Upper lobe of left lung (tissue), 4 donors: ENCODE measurements at regions not wholly inside any gene's neighbourhood (a gene's known extent, or its start where the extent isn't known, plus 50 kb on each side); places are given as distances from the start of the nearest gene placed in this dataset.

Experiments
- CTCF ChIP-seq, 6 experiments: fragments of 450-650 bp in 4 of 6; fragments of 200-600 bp in 2 of 6; sonication (generic) in 2 of 6; IDR thresholded peaks; one replicate each; pipeline ENCODE4 v1.5.1; 2016 to 2019; ENCODE audit warnings: antibody characterized with exemption in 6 of 6
- EP300 ChIP-seq, 4 donors: sonication (generic); formaldehyde crosslinking; IDR thresholded peaks; one replicate each; pipeline ENCODE4 v1.5.1; 2017; ENCODE audit warnings: antibody characterized with exemption in 4 of 4, control low read depth in 2 of 4
- POLR2A ChIP-seq, 4 donors: fragments of 450-650 bp; IDR thresholded peaks; one replicate each; pipeline ENCODE4 v1.5.1; 2016 to 2017; ENCODE audit warnings: antibody characterized with exemption in 4 of 4, mild to moderate bottlenecking in 2 of 4
- POLR2AphosphoS5 ChIP-seq, 2 donors: sonication (generic); formaldehyde crosslinking; IDR thresholded peaks; one replicate each; pipeline ENCODE4 v1.5.1; 2017; ENCODE audit warnings: antibody characterized with exemption in 2 of 2

- TF ChIP-seq CTCF (IDR thresholded peaks at IDR 0.05) (no peak), POLR2A (IDR thresholded peaks at IDR 0.05) (no peak), EP300 (IDR thresholded peaks at IDR 0.05) (no peak), POLR2AphosphoS5 (IDR thresholded peaks at IDR 0.05) (no peak)
These were observed 245.1 kb downstream of the UTP18 start for GRCh38 chr17:51505450-51505849.
